ENCODE measurements at regions not wholly inside any gene's neighbourhood (a gene's known extent, or its start where the extent isn't known, plus 50 kb on each side); places are given as distances from the start of the nearest gene placed in this dataset.

DNA sequence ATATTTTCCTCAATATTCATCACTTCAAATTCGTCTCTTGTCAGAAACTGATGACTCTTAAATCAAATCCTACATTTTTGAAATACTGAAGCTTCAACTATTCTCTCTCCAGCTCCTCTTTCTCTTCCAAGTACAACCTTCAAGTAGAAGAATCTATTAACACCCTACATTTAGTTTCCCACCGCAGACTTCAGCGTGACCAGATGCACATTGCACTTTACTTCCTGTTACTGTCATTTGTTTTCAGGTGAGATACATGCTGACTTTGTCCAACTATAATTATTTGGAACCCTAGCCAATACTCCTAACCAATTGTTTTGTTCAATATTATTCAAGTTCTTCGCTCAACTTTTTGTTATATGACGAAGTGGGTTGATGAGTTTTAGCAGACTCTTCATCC is 116.0 kb downstream of the MRPL39 start:
- TF ChIP-seq, protein P1, sequence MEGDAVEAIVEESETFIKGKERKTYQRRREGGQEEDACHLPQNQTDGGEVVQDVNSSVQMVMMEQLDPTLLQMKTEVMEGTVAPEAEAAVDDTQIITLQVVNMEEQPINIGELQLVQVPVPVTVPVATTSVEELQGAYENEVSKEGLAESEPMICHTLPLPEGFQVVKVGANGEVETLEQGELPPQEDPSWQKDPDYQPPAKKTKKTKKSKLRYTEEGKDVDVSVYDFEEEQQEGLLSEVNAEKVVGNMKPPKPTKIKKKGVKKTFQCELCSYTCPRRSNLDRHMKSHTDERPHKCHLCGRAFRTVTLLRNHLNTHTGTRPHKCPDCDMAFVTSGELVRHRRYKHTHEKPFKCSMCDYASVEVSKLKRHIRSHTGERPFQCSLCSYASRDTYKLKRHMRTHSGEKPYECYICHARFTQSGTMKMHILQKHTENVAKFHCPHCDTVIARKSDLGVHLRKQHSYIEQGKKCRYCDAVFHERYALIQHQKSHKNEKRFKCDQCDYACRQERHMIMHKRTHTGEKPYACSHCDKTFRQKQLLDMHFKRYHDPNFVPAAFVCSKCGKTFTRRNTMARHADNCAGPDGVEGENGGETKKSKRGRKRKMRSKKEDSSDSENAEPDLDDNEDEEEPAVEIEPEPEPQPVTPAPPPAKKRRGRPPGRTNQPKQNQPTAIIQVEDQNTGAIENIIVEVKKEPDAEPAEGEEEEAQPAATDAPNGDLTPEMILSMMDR (IDR thresholded peaks at IDR 0.05; ENCODE audit: borderline replicate concordance, extremely low read depth, low read length, poor library complexity, severe bottlenecking) = no peak
- TF ChIP-seq EZH2 (IDR thresholded peaks at IDR 0.05; ENCODE audit: borderline replicate concordance, low read depth, low read length, severe bottlenecking) = no peak

Data from DND-41 (cell line).